Ishikawa (cell line): ENCODE measurements at regions not wholly inside any gene's neighbourhood (a gene's known extent, or its start where the extent isn't known, plus 50 kb on each side); places are given as distances from the start of the nearest gene placed in this dataset.

Source experiments
- EGR1 ChIP-seq: IDR thresholded peaks from 2 replicates; pipeline ENCODE4 v1.6.1; 2012
- TAF1 ChIP-seq: IDR thresholded peaks from 2 replicates; pipeline ENCODE4 v1.6.1; 2012; ENCODE audit warnings: low read depth, mild to moderate bottlenecking
- YY1 ChIP-seq: IDR thresholded peaks from 2 replicates; pipeline ENCODE4 v1.6.1; 2012; ENCODE audit warnings: low read depth
- TF ChIP-seq, protein P1 (sequence below): IDR thresholded peaks from 2 replicates; pipeline ENCODE4 v1.6.1; 2012
- TF ChIP-seq, protein P2 (sequence below): IDR thresholded peaks from 2 replicates; pipeline ENCODE4 v1.6.1; 2012
- TF ChIP-seq, protein P3 (sequence below): IDR thresholded peaks from 2 replicates; pipeline ENCODE4 v1.6.1; 2012; ENCODE audit warnings: low read depth, mild to moderate bottlenecking

DNA sequence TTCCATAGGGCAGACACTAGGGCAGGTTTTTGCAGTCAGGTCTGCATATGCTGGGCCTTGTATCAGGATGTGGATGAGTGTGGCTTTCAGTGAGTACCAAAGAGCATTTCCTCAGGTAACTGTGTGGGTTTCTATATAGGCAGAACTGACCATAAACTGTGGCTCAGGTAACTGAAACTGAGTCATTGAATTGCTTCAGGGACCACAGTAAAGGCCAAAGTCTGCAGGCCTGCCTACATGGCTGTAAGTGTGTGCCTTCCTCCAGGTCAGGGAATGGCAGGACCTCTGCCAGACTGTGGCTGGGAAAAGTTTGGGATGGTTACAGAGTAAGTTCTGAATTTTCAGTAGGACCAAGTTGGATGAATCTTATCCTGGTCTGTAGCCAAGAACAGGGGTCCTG lies 85.6 kb downstream of the ZNF486 start:
- TF ChIP-seq, protein P1, sequence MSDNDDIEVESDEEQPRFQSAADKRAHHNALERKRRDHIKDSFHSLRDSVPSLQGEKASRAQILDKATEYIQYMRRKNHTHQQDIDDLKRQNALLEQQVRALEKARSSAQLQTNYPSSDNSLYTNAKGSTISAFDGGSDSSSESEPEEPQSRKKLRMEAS, result no peak
- TF ChIP-seq, protein P2, sequence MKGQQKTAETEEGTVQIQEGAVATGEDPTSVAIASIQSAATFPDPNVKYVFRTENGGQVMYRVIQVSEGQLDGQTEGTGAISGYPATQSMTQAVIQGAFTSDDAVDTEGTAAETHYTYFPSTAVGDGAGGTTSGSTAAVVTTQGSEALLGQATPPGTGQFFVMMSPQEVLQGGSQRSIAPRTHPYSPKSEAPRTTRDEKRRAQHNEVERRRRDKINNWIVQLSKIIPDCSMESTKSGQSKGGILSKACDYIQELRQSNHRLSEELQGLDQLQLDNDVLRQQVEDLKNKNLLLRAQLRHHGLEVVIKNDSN, result no peak
- TF ChIP-seq YY1 (no peak), EGR1 (no peak), TAF1 (no peak)
- TF ChIP-seq, protein P3, sequence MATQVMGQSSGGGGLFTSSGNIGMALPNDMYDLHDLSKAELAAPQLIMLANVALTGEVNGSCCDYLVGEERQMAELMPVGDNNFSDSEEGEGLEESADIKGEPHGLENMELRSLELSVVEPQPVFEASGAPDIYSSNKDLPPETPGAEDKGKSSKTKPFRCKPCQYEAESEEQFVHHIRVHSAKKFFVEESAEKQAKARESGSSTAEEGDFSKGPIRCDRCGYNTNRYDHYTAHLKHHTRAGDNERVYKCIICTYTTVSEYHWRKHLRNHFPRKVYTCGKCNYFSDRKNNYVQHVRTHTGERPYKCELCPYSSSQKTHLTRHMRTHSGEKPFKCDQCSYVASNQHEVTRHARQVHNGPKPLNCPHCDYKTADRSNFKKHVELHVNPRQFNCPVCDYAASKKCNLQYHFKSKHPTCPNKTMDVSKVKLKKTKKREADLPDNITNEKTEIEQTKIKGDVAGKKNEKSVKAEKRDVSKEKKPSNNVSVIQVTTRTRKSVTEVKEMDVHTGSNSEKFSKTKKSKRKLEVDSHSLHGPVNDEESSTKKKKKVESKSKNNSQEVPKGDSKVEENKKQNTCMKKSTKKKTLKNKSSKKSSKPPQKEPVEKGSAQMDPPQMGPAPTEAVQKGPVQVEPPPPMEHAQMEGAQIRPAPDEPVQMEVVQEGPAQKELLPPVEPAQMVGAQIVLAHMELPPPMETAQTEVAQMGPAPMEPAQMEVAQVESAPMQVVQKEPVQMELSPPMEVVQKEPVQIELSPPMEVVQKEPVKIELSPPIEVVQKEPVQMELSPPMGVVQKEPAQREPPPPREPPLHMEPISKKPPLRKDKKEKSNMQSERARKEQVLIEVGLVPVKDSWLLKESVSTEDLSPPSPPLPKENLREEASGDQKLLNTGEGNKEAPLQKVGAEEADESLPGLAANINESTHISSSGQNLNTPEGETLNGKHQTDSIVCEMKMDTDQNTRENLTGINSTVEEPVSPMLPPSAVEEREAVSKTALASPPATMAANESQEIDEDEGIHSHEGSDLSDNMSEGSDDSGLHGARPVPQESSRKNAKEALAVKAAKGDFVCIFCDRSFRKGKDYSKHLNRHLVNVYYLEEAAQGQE, result no peak
